Type B pancreatic cell (in vitro differentiated cells): ENCODE measurements at regions not wholly inside any gene's neighbourhood (a gene's known extent, or its start where the extent isn't known, plus 50 kb on each side); places are given as distances from the start of the nearest gene placed in this dataset.

ENCODE experiments used
- DNase-seq: peaks from one replicate; pipeline ENCODE4 v3.0.0; 2021; ENCODE audit warnings: mixed read lengths; ENCODE audit not compliant: unreplicated experiment; ENCODE audit errors: extremely low spot score
- H3K27ac Mint-ChIP-seq: 2 replicates; pipeline ENCODE4 v1.8.0; 2021; ENCODE audit warnings: mild to moderate bottlenecking, mixed read lengths
- H3K27me3 Mint-ChIP-seq: 2 replicates; pipeline ENCODE4 v1.8.0; 2021; ENCODE audit warnings: mixed read lengths
- H3K36me3 Mint-ChIP-seq: 2 replicates; pipeline ENCODE4 v1.8.0; 2021; ENCODE audit warnings: mixed read lengths
- H3K4me1 Mint-ChIP-seq: one replicate; pipeline ENCODE4 v1.8.0; 2021; ENCODE audit warnings: mixed read lengths; ENCODE audit not compliant: unreplicated experiment
- H3K4me3 Mint-ChIP-seq: 2 replicates; pipeline ENCODE4 v1.8.0; 2021; ENCODE audit warnings: mild to moderate bottlenecking, mixed read lengths
- H3K9me3 Mint-ChIP-seq: 2 replicates; pipeline ENCODE4 v1.8.0; 2021; ENCODE audit warnings: mixed read lengths
- CTCF ChIP-seq: fragments of 200-600 bp; sonication (generic); conservative IDR thresholded peaks from 2 replicates; pipeline ENCODE4 v1.5.0; 2021; ENCODE audit warnings: antibody characterized with exemption, mild to moderate bottlenecking

GRCh38 chr2:236632295-236633218 lies 62.9 kb downstream of the ACKR3 start:
- H3K4me1 Mint-ChIP-seq: peaks cover 16% of the 10 kb centered on the region

DNA sequence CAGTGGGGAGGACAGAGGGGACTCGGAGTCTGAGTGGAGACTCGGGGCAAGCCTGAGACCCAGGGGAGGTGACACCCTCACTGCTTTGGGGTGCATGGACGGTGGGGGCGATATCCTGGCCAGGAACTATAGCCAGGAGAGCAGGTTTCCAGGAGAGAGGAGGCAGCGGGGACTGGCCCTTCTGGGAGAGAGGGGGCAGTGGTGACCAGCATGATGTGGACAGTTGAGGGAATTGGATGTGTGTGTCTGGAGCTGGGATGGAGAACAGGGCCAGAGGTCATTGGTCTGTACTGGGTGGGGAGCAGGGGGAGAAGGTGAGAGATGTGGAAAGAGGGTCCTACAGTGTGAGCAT lies 63.6 kb downstream of the ACKR3 start:
- Mint-ChIP-seq H3K27me3 (peaks cover 8% of the 10 kb centered on the region), H3K4me3 (no peak overlapping the region), H3K36me3 (no peaks in the 10 kb centered on the region), H3K27ac (no peak overlapping the region), H3K9me3 (no peaks in the 10 kb centered on the region), H3K4me1 (peaks cover 16% of the 10 kb centered on the region)
- TF ChIP-seq CTCF: no peak
- DNase-seq: peak; percentile 56

More at GRCh38 chr2:236632295-236633218, 62.9 kb downstream of the ACKR3 start:
- Mint-ChIP-seq H3K27ac (peak overlapping the region; percentile 21), H3K4me3 (no peak overlapping the region), H3K9me3 (no peaks in the 10 kb centered on the region), H3K27me3 (peaks cover 8% of the 10 kb centered on the region), H3K36me3 (no peaks in the 10 kb centered on the region)
- peak; percentile 49 for DNase-seq
- no peak for TF ChIP-seq CTCF

- H3K36me3 Mint-ChIP-seq: no peaks in the 10 kb centered on the region
- H3K27me3 Mint-ChIP-seq: peaks cover 8% of the 10 kb centered on the region
- no peak for TF ChIP-seq CTCF
- peak; percentile 48 for DNase-seq
- H3K4me3 Mint-ChIP-seq: no peak overlapping the region
- peaks cover 17% of the 10 kb centered on the region for H3K4me1 Mint-ChIP-seq
- no peaks in the 10 kb centered on the region for H3K9me3 Mint-ChIP-seq
- no peak overlapping the region for H3K27ac Mint-ChIP-seq
These were observed 64.3 kb downstream of the ACKR3 start for GRCh38 chr2:236633775-236634560.

- no peak for DNase-seq
- peaks cover 8% of the 10 kb centered on the region for H3K27me3 Mint-ChIP-seq
These were observed 66.6 kb downstream of the ACKR3 start for GRCh38 chr2:236636261-236636660.

More at GRCh38 chr2:236636261-236636660, 66.6 kb downstream of the ACKR3 start:
- Mint-ChIP-seq H3K4me1 (peaks cover 17% of the 10 kb centered on the region), H3K36me3 (peaks cover 3% of the 10 kb centered on the region), H3K4me3 (no peak overlapping the region), H3K27ac (no peak overlapping the region), H3K9me3 (no peaks in the 10 kb centered on the region)
- no peak for TF ChIP-seq CTCF
